ENCODE measurements at regions not wholly inside any gene's neighbourhood (a gene's known extent, or its start where the extent isn't known, plus 50 kb on each side); places are given as distances from the start of the nearest gene placed in this dataset.

- Histone ChIP-seq H3K4me3 (no peak overlapping the region), H3K27ac (no peak overlapping the region), H3K27me3 (no peaks in the 10 kb centered on the region), H3K36me3 (no peaks in the 10 kb centered on the region), H3K9me3 (no peaks in the 10 kb centered on the region), H3K4me1 (no peaks in the 10 kb centered on the region)
- WGBS, 2 donors (ENCODE audit: low coverage in 1 of 2): 9 to 18% methylated on average over 6 to 9 of the region's 9 CpGs
- ATAC-seq: peak; percentile 22
- TF ChIP-seq POLR2A (IDR thresholded peaks at IDR 0.05) (no peak), EP300 (IDR thresholded peaks at IDR 0.05) (no peak), POLR2AphosphoS5 (IDR thresholded peaks at IDR 0.05) (no peak)
- TF ChIP-seq, protein P1, sequence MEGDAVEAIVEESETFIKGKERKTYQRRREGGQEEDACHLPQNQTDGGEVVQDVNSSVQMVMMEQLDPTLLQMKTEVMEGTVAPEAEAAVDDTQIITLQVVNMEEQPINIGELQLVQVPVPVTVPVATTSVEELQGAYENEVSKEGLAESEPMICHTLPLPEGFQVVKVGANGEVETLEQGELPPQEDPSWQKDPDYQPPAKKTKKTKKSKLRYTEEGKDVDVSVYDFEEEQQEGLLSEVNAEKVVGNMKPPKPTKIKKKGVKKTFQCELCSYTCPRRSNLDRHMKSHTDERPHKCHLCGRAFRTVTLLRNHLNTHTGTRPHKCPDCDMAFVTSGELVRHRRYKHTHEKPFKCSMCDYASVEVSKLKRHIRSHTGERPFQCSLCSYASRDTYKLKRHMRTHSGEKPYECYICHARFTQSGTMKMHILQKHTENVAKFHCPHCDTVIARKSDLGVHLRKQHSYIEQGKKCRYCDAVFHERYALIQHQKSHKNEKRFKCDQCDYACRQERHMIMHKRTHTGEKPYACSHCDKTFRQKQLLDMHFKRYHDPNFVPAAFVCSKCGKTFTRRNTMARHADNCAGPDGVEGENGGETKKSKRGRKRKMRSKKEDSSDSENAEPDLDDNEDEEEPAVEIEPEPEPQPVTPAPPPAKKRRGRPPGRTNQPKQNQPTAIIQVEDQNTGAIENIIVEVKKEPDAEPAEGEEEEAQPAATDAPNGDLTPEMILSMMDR (IDR thresholded peaks at IDR 0.05): no peak
Observed at GRCh38 chr1:178651742-178652141, 73.3 kb upstream of the RALGPS2 start.

- WGBS, 2 donors (ENCODE audit: low coverage in 1 of 2): 81 to 94% methylated on average over 7 to 8 of the region's 8 CpGs
- TF ChIP-seq POLR2A (IDR thresholded peaks at IDR 0.05) (no peak), EP300 (IDR thresholded peaks at IDR 0.05) (no peak), POLR2AphosphoS5 (IDR thresholded peaks at IDR 0.05) (no peak)
- TF ChIP-seq, protein P1 (IDR thresholded peaks at IDR 0.05): no peak
- Histone ChIP-seq H3K4me1 (no peaks in the 10 kb centered on the region), H3K9me3 (no peaks in the 10 kb centered on the region), H3K36me3 (no peaks in the 10 kb centered on the region), H3K27ac (no peak overlapping the region), H3K27me3 (no peaks in the 10 kb centered on the region), H3K4me3 (no peak overlapping the region)
- no peak for ATAC-seq
Observed at GRCh38 chr1:178652506-178653490, 72.2 kb upstream of the RALGPS2 start.

DNA sequence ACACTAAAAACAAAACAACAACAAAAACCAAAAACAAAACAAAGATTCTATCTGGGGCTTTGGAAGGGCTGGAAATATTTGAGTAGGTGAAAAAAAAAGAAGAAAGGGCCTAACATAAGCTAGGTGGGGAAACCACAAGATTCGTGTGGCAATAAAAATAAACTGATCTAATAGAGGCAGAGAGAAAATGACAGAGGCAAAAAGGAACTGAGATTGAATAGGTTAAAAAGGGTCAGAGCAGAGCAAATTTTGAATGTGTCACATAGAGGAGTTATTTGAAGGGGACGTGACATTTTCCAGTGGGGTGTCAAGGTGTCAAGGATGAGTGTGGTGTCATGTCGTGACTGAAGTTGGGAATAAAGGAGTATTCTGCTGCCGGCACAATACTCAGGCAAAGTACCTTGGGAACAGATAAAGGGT is 65.2 kb upstream of the RALGPS2 start:
- Histone ChIP-seq H3K27me3 (no peaks in the 10 kb centered on the region), H3K36me3 (no peaks in the 10 kb centered on the region), H3K4me3 (no peak overlapping the region), H3K4me1 (no peaks in the 10 kb centered on the region), H3K27ac (no peak overlapping the region), H3K9me3 (no peaks in the 10 kb centered on the region)
- WGBS, 2 donors (ENCODE audit: low coverage in 1 of 2): 76 to 85% methylated on average over 4 of the region's 4 CpGs
- ATAC-seq: no peak
- TF ChIP-seq, protein P1 (IDR thresholded peaks at IDR 0.05): no peak
- no peak for TF ChIP-seq POLR2AphosphoS5 (IDR thresholded peaks at IDR 0.05)
- TF ChIP-seq EP300 (IDR thresholded peaks at IDR 0.05): no peak
- no peak for TF ChIP-seq POLR2A (IDR thresholded peaks at IDR 0.05)

DNA sequence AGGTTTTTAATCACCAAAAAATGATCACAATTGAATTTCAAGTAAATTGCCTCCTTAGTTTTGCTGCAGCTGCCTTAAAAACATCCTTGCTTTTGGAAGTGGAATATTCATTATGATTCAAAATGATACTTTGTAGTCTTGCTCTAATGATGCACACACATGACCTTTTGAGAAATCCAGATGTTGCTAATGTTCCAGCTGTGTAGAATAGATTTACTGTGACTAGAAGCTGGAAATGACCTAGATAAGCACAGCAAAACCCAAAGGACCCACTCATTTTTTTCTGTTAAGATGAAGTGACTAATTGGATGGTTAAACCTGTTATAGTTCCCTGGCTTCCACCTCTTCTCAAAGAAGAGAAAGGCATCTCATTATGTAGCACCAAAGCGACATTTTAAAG is 64.6 kb upstream of the RALGPS2 start:
- Histone ChIP-seq H3K27me3 (no peaks in the 10 kb centered on the region), H3K9me3 (no peaks in the 10 kb centered on the region), H3K4me3 (no peak overlapping the region), H3K27ac (no peak overlapping the region), H3K4me1 (no peaks in the 10 kb centered on the region), H3K36me3 (no peaks in the 10 kb centered on the region)
- 77 to 92% methylated on average over 1 of the region's 1 CpG for WGBS, 2 donors (ENCODE audit: low coverage in 1 of 2)
- ATAC-seq: no peak
- TF ChIP-seq EP300 (IDR thresholded peaks at IDR 0.05) (no peak), POLR2A (IDR thresholded peaks at IDR 0.05) (no peak), POLR2AphosphoS5 (IDR thresholded peaks at IDR 0.05) (no peak)
- TF ChIP-seq, protein P1 (IDR thresholded peaks at IDR 0.05): no peak

GRCh38 chr1:178664278-178664677 is 60.8 kb upstream of the RALGPS2 start:
- TF ChIP-seq, protein P1 (IDR thresholded peaks at IDR 0.05): no peak
- TF ChIP-seq POLR2A (IDR thresholded peaks at IDR 0.05) (no peak), EP300 (IDR thresholded peaks at IDR 0.05) (no peak), POLR2AphosphoS5 (IDR thresholded peaks at IDR 0.05) (no peak)
- no peaks in the 10 kb centered on the region for H3K27me3 ChIP-seq
- no peak overlapping the region for H3K4me3 ChIP-seq
- WGBS, 2 donors (ENCODE audit: low coverage in 1 of 2): 93 to 94% methylated on average over 3 to 5 of the region's 5 CpGs
- H3K36me3 ChIP-seq: no peaks in the 10 kb centered on the region
- ATAC-seq: no peak
- H3K4me1 ChIP-seq: no peaks in the 10 kb centered on the region
- H3K9me3 ChIP-seq: no peaks in the 10 kb centered on the region
- no peak overlapping the region for H3K27ac ChIP-seq

All from gastroesophageal sphincter (tissue), 4 donors.